SK-N-SH (cell line): ENCODE measurements at regions not wholly inside any gene's neighbourhood (a gene's known extent, or its start where the extent isn't known, plus 50 kb on each side); places are given as distances from the start of the nearest gene placed in this dataset.
A peak's percentile ranks its signal among the peaks of the same experiment; 100 is the strongest.

Experiments used
- CTCF ChIA-PET: fragments of 300-600, 350-600 bp; formaldehyde crosslinking; extraction: SDS; loops from one replicate; lab custom pipeline; 2021; lab: Yijun Ruan, JAX
- POLR2A ChIA-PET: fragments of 350-600 bp; sonication (Branson Sonifier 250); formaldehyde crosslinking; extraction: SDS; loops from one replicate; lab custom pipeline; 2020; ENCODE audit warnings: antibody characterized with exemption, inconsistent platforms; lab: Yijun Ruan, JAX
- DNase-seq: peaks from one replicate; pipeline ENCODE4 v3.0.0; 2012
- H2AFZ ChIP-seq: fragments of 200-600 bp; sonication (generic); 2 replicates; pipeline ENCODE4 v1.8.1; 2016; ENCODE audit warnings: antibody characterized with exemption, mild to moderate bottlenecking, low read depth
- H3F3A ChIP-seq: fragments of 200-600 bp; sonication (generic); replicated peaks from 2 replicates; pipeline ENCODE3; 2016; ENCODE audit warnings: antibody characterized with exemption, mild to moderate bottlenecking; ENCODE audit not compliant: insufficient read depth
- H3K27ac ChIP-seq, 2 experiments: fragments of 200-500 bp in 1 of 2; fragments of 200-600 bp in 1 of 2; sonication (Bioruptor generic) in 1 of 2; sonication (generic), shearing (Covaris generic) in 1 of 2; 2 replicates each; pipeline versions ENCODE4 v1.5.1 to v1.6.1; 2014 to 2016; ENCODE audit warnings: low read depth in 2 of 2, inconsistent platforms in 1 of 2, low read length in 1 of 2, mild to moderate bottlenecking in 1 of 2, mixed read lengths in 1 of 2
- H3K27me3 ChIP-seq: fragments of 200-600 bp; sonication (generic), shearing (Covaris generic); 2 replicates; pipeline ENCODE4 v1.6.1; 2016; ENCODE audit warnings: mixed run types; ENCODE audit not compliant: insufficient read depth
- H3K36me3 ChIP-seq, 2 experiments: fragments of 200-500 bp in 1 of 2; fragments of 200-600 bp in 1 of 2; sonication (Bioruptor generic) in 1 of 2; sonication (generic) in 1 of 2; replicated peaks in 1 of 2; 2 replicates each; pipeline versions ENCODE3 to v1.5.1; 2014 to 2016; ENCODE audit warnings: low read length in 1 of 2, mild to moderate bottlenecking in 1 of 2; ENCODE audit not compliant: insufficient read depth in 2 of 2, control insufficient read depth in 1 of 2
- H3K4me1 ChIP-seq, 2 experiments: fragments of 200-500 bp in 1 of 2; fragments of 200-600 bp in 1 of 2; sonication (Bioruptor generic) in 1 of 2; sonication (generic), shearing (Covaris generic) in 1 of 2; 2 replicates each; pipeline versions ENCODE4 v1.5.1 to v1.6.1; 2014 to 2016; ENCODE audit warnings: low read depth in 1 of 2, low read length in 1 of 2, mixed run types in 1 of 2; ENCODE audit not compliant: insufficient read depth in 2 of 2, control insufficient read depth in 1 of 2
- H3K4me2 ChIP-seq: fragments of 200-600 bp; sonication (generic), shearing (Covaris generic); 2 replicates; pipeline ENCODE4 v1.6.1; 2017; ENCODE audit warnings: mixed run types
- H3K4me3 ChIP-seq, 2 experiments: fragments of 200-500 bp in 1 of 2; fragments of 200-600 bp in 1 of 2; sonication (Bioruptor generic) in 1 of 2; sonication (generic), shearing (Covaris generic) in 1 of 2; 2 replicates each; pipeline versions ENCODE4 v1.5.1 to v1.8.1; 2014 to 2016; ENCODE audit warnings: low read depth in 2 of 2, inconsistent platforms in 1 of 2, low read length in 1 of 2, mild to moderate bottlenecking in 1 of 2, mixed read lengths in 1 of 2, moderate library complexity in 1 of 2
- H3K79me2 ChIP-seq: fragments of 200-600 bp; sonication (generic); 2 replicates; pipeline ENCODE4 v1.8.1; 2017; ENCODE audit warnings: mild to moderate bottlenecking; ENCODE audit not compliant: insufficient read depth
- H3K9ac ChIP-seq: fragments of 200-600 bp; sonication (generic); 2 replicates; pipeline ENCODE4 v1.6.1; 2017; ENCODE audit warnings: mixed run types
- H3K9me2 ChIP-seq: fragments of 200-600 bp; sonication (generic); 2 replicates; pipeline ENCODE4 v1.6.1; 2017; ENCODE audit warnings: mixed run types
- H3K9me3 ChIP-seq: fragments of 200-600 bp; sonication (generic); 2 replicates; pipeline ENCODE4 v1.6.1; 2017; ENCODE audit warnings: mixed run types, mild to moderate bottlenecking, moderate library complexity
- H4K20me1 ChIP-seq: fragments of 200-600 bp; sonication (generic); 2 replicates; pipeline ENCODE4 v1.6.1; 2017; ENCODE audit warnings: mild to moderate bottlenecking, mixed run types; ENCODE audit not compliant: insufficient read depth
- CHD2 ChIP-seq: fragments of 150-350 bp; IDR thresholded peaks from 2 replicates; pipeline ENCODE4 v1.6.1; 2018; ENCODE audit warnings: low read length; ENCODE audit not compliant: partially characterized antibody
- ELF1 ChIP-seq: IDR thresholded peaks from 2 replicates; pipeline ENCODE4 v1.4.0; 2012
- EP300 ChIP-seq, 2 experiments: IDR thresholded peaks; 2 replicates each; pipeline versions ENCODE4 v1.4.0 to v1.6.1; 2012; ENCODE audit warnings: borderline replicate concordance in 1 of 2, low read depth in 1 of 2, low read length in 1 of 2
- FOSL2 ChIP-seq: IDR thresholded peaks from 2 replicates; pipeline ENCODE4 v1.4.0; 2012; ENCODE audit warnings: low read depth, mild to moderate bottlenecking, moderate library complexity, borderline replicate concordance
- FOXM1 ChIP-seq: IDR thresholded peaks from 2 replicates; pipeline ENCODE4 v1.4.0; 2012; ENCODE audit warnings: low read depth, mild to moderate bottlenecking
- GABPA ChIP-seq: IDR thresholded peaks from 2 replicates; pipeline ENCODE4 v1.4.0; 2012; ENCODE audit warnings: low read depth, mild to moderate bottlenecking
- MXI1 ChIP-seq: IDR thresholded peaks from 2 replicates; pipeline ENCODE4 v1.6.1; 2012; ENCODE audit warnings: mild to moderate bottlenecking, low read depth, low read length, improper control_type of control experiment
- NFIC ChIP-seq: IDR thresholded peaks from 2 replicates; pipeline ENCODE4 v1.4.0; 2012; ENCODE audit warnings: borderline replicate concordance
- POLR2AphosphoS5 ChIP-seq: IDR thresholded peaks from 2 replicates; pipeline ENCODE4 v1.6.1; 2012; ENCODE audit warnings: low read depth, low read length
- RCOR1 ChIP-seq: fragments of 150-350 bp; IDR thresholded peaks from 2 replicates; pipeline ENCODE4 v1.6.1; 2017; ENCODE audit warnings: antibody characterized with exemption, low read length
- RFX5 ChIP-seq: IDR thresholded peaks from 2 replicates; pipeline ENCODE4 v1.6.1; 2012; ENCODE audit warnings: mild to moderate bottlenecking, improper control_type of control experiment, low read length
- RXRA ChIP-seq: IDR thresholded peaks from 2 replicates; pipeline ENCODE4 v1.4.0; 2012; ENCODE audit warnings: low read depth, mild to moderate bottlenecking, borderline replicate concordance
- TAF1 ChIP-seq: IDR thresholded peaks from 2 replicates; pipeline ENCODE4 v1.6.1; 2012; ENCODE audit warnings: low read depth, mild to moderate bottlenecking, low read length, moderate library complexity, borderline replicate concordance
- TEAD4 ChIP-seq: IDR thresholded peaks from 2 replicates; pipeline ENCODE4 v1.4.0; 2012; ENCODE audit warnings: mild to moderate bottlenecking, borderline replicate concordance; ENCODE audit not compliant: insufficient read depth
- YY1 ChIP-seq: IDR thresholded peaks from 2 replicates; pipeline ENCODE4 v1.4.0; 2012; ENCODE audit warnings: low read depth, mild to moderate bottlenecking
- WGBS: methylation state at CpG from one replicate; pipeline ENCODE4 v1.1.6; 2017; ENCODE audit warnings: low lambda C conversion rate; 5-methylcytosine and 5-hydroxymethylcytosine counted together
- TF ChIP-seq, protein P1 (sequence below): IDR thresholded peaks from 2 replicates; pipeline ENCODE4; 2012
- TF ChIP-seq, protein P2 (sequence below): fragments of 150-350 bp; IDR thresholded peaks from 2 replicates; pipeline ENCODE4 v1.6.1; 2016; ENCODE audit warnings: mild to moderate bottlenecking, low read depth, low read length
- TF ChIP-seq, protein P3 (sequence below): IDR thresholded peaks from 2 replicates; pipeline ENCODE4 v1.4.0; 2012; ENCODE audit warnings: low read depth

DNA sequence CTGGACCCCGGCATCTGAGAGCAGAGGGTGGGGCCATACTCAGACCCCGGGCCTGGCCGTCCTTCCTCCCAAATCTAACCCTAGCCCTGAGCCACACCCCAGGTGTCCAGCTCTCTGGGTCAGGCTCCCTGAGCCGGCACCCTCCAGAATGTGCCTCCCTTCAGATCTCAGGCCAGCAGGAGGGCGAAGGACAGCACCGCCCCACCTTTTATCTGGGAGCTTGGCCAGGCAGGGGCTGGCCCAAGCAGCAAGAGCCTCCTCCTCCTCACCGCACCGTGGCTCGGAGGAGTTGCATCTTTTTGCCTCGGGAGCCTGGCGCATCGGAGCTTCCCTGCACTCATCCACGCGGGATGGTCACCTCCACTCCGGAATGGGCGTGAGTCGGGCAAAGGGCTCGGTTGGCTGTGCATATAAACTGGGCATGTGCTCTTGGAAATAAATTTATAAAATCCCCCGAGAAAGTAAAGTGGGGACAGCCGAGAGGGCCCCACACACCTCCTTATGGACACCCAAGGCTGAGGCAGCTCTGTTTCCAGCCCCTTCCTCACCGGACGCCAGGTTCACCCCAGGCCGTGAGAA is 69.1 kb upstream of the CTDP1 start:
- ChIA-PET POLR2A (no interaction called here), CTCF (interaction anchor here (0.6 kb wide), 1 partner anchor 28 kb away, joined by 3 read pairs; no protein-coding TSS in a partner anchor)
- H3K27ac ChIP-seq = no peak overlapping the region
- H3K9me3 ChIP-seq = no peaks in the 10 kb centered on the region
- peaks cover 93% of the 10 kb centered on the region for H3K27me3 ChIP-seq
- no peak overlapping the region for H3K9ac ChIP-seq
- no peaks in the 10 kb centered on the region for H3K9me2 ChIP-seq
- H3K36me3 ChIP-seq = no peaks in the 10 kb centered on the region
- no peak for TF ChIP-seq FOSL2
- no peak for TF ChIP-seq NFIC
- no peak for TF ChIP-seq MXI1
- TF ChIP-seq, protein P1, sequence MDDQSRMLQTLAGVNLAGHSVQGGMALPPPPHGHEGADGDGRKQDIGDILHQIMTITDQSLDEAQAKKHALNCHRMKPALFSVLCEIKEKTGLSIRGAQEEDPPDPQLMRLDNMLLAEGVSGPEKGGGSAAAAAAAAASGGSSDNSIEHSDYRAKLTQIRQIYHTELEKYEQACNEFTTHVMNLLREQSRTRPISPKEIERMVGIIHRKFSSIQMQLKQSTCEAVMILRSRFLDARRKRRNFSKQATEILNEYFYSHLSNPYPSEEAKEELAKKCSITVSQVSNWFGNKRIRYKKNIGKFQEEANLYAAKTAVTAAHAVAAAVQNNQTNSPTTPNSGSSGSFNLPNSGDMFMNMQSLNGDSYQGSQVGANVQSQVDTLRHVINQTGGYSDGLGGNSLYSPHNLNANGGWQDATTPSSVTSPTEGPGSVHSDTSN = no peak
- TF ChIP-seq CHD2 = no peak
- TF ChIP-seq TEAD4 = no peak
- TF ChIP-seq, protein P2, sequence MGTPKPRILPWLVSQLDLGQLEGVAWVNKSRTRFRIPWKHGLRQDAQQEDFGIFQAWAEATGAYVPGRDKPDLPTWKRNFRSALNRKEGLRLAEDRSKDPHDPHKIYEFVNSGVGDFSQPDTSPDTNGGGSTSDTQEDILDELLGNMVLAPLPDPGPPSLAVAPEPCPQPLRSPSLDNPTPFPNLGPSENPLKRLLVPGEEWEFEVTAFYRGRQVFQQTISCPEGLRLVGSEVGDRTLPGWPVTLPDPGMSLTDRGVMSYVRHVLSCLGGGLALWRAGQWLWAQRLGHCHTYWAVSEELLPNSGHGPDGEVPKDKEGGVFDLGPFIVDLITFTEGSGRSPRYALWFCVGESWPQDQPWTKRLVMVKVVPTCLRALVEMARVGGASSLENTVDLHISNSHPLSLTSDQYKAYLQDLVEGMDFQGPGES = no peak
- TF ChIP-seq, protein P3, sequence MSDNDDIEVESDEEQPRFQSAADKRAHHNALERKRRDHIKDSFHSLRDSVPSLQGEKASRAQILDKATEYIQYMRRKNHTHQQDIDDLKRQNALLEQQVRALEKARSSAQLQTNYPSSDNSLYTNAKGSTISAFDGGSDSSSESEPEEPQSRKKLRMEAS = no peak
- no peak for TF ChIP-seq YY1
- no peak for TF ChIP-seq ELF1
- no peak for TF ChIP-seq FOXM1
- TF ChIP-seq POLR2AphosphoS5 = no peak
- no peak for TF ChIP-seq RXRA
- no peak for TF ChIP-seq GABPA
- TF ChIP-seq RCOR1 = no peak
- TF ChIP-seq EP300 (IDR thresholded peaks at IDR 0.05; ENCODE audit: borderline replicate concordance in 1 of 2, low read depth in 1 of 2, low read length in 1 of 2) = no peak
- no peak for TF ChIP-seq RFX5
- 39% methylated on average over 21 of the region's 23 CpGs for WGBS
- H2AFZ ChIP-seq = no peak overlapping the region
- no peaks in the 10 kb centered on the region for H4K20me1 ChIP-seq
- peaks cover 2% of the 10 kb centered on the region for H3F3A ChIP-seq
- no peaks in the 10 kb centered on the region for H3K4me1 ChIP-seq
- no peak overlapping the region for H3K4me3 ChIP-seq
- H3K4me2 ChIP-seq = no peak overlapping the region
- DNase-seq = no peak
- H3K79me2 ChIP-seq = no peaks in the 10 kb centered on the region

DNA sequence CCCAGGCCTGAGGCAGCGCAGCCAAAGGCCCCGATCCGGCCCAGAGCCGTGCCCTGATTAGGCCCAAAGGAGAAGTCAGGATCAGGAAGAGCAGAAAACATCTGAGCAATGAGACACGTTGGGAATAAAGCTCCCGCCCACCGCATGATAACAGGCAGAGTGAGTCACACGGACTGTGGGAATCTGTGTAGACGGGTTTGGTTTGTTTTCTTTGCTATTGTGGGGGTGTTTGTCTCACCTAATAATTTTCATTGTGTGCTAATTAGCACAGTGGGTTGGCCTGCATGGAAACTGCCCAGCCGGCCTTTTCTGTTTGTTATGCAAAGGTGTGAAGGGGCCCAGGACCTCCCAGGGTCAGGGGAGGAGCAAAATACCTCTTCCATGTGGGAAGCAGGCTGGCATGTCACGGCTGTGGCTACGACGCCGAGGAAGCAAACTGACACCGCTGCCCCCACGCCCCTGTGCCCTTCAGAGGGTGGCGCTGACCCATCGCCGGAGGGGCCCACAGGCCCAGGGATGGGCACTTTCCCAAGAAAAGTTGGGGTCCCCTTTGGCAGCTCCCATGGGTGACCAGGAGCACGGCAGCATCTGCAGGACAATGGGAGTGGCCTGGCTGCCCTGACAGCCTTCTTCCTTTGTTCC is 68.4 kb upstream of the CTDP1 start:
- no peaks in the 10 kb centered on the region for H3K79me2 ChIP-seq
- peaks cover 94% of the 10 kb centered on the region for H3K27me3 ChIP-seq
- H3K4me1 ChIP-seq = no peaks in the 10 kb centered on the region
- no peak overlapping the region for H3K4me3 ChIP-seq
- H2AFZ ChIP-seq = no peak overlapping the region
- TF ChIP-seq FOSL2 (0 out of 2 replicates have a peak, but pooled peaks have one; percentile 14), TAF1 (no peak)
- TF ChIP-seq, all 33 proteins: peak for 1
- no peak overlapping the region for H3K9ac ChIP-seq
- POLR2A ChIA-PET = no interaction called here
- H3K9me3 ChIP-seq = no peaks in the 10 kb centered on the region
- no peak overlapping the region for H3K27ac ChIP-seq
- no peaks in the 10 kb centered on the region for H4K20me1 ChIP-seq
- H3K36me3 ChIP-seq = no peaks in the 10 kb centered on the region
- 23% methylated on average over 8 of the region's 20 CpGs for WGBS
- H3K9me2 ChIP-seq = no peaks in the 10 kb centered on the region
- no peak overlapping the region for H3K4me2 ChIP-seq
- DNase-seq = no peak
- H3F3A ChIP-seq = peaks cover 2% of the 10 kb centered on the region
- CTCF ChIA-PET = no interaction called here
